Mesodermal cell (in vitro differentiated cells): ENCODE measurements at regions not wholly inside any gene's neighbourhood (a gene's known extent, or its start where the extent isn't known, plus 50 kb on each side); places are given as distances from the start of the nearest gene placed in this dataset.

Experiments used
- H3K27ac ChIP-seq: 2 replicates; pipeline ENCODE4 v1.7.0; 2013; ENCODE audit warnings: mild to moderate bottlenecking, low read depth, low read length, moderate library complexity; ENCODE audit not compliant: severe bottlenecking
- H3K36me3 ChIP-seq: 2 replicates; pipeline ENCODE4 v1.7.1; 2013; ENCODE audit warnings: mild to moderate bottlenecking, low read length, moderate library complexity; ENCODE audit not compliant: control insufficient read depth, insufficient read depth
- H3K4me1 ChIP-seq: one replicate; pipeline ENCODE4 v1.7.1; 2013; ENCODE audit warnings: mild to moderate bottlenecking, low read length; ENCODE audit not compliant: insufficient read depth, control insufficient read depth, poor library complexity, severe bottlenecking
- H3K4me3 ChIP-seq: 2 replicates; pipeline ENCODE4 v1.7.0; 2013; ENCODE audit warnings: low read length, control low read depth, mild to moderate bottlenecking; ENCODE audit not compliant: insufficient read depth, poor library complexity, severe bottlenecking; ENCODE audit errors: extremely low read depth
- H3K9me3 ChIP-seq: 2 replicates; pipeline ENCODE4 v1.7.1; 2013; ENCODE audit warnings: mild to moderate bottlenecking, low read length, moderate library complexity; ENCODE audit not compliant: control insufficient read depth
- WGBS, 2 experiments: methylation state at CpG; one replicate each; pipeline ENCODE4 v1.1.5; 2013; ENCODE audit warnings: missing lambda C conversion rate in 2 of 2; ENCODE audit not compliant: insufficient coverage in 2 of 2; 5-methylcytosine and 5-hydroxymethylcytosine counted together

- Histone ChIP-seq H3K27ac (no peak overlapping the region), H3K36me3 (no peaks in the 10 kb centered on the region), H3K9me3 (no peaks in the 10 kb centered on the region), H3K4me3 (no peak overlapping the region), H3K4me1 (no peaks in the 10 kb centered on the region)
Observed at GRCh38 chr11:92424281-92424680, 199.7 kb downstream of the FAT3 start.

- no peak overlapping the region for H3K4me3 ChIP-seq
- no peak overlapping the region for H3K27ac ChIP-seq
- no peaks in the 10 kb centered on the region for H3K9me3 ChIP-seq
- 75 to 83% methylated on average over 1 of the region's 6 CpGs for WGBS, 2 experiments
- H3K4me1 ChIP-seq: no peaks in the 10 kb centered on the region
- no peaks in the 10 kb centered on the region for H3K36me3 ChIP-seq
Observed at GRCh38 chr11:92425127-92425526, 200.5 kb downstream of the FAT3 start.

GRCh38 chr11:92432515-92432914 lies 207.9 kb downstream of the FAT3 start:
- Histone ChIP-seq H3K27ac (no peak overlapping the region), H3K9me3 (no peaks in the 10 kb centered on the region), H3K36me3 (no peaks in the 10 kb centered on the region), H3K4me3 (no peak overlapping the region), H3K4me1 (no peaks in the 10 kb centered on the region)
- 85 to 89% methylated on average over 4 of the region's 4 CpGs for WGBS, 2 experiments

- WGBS, 2 experiments: 88 to 92% methylated on average over 5 to 6 of the region's 8 CpGs
- no peaks in the 10 kb centered on the region for H3K9me3 ChIP-seq
Observed at GRCh38 chr11:92436034-92436920, 211.7 kb downstream of the FAT3 start.

GRCh38 chr11:92439133-92439532 lies 214.5 kb downstream of the FAT3 start:
- WGBS, 2 experiments: 80% methylated on average over 1 of the region's 1 CpG; no CpG with 5 or more reads in 1 of the 2 experiments
- no peak overlapping the region for H3K4me3 ChIP-seq

More at GRCh38 chr11:92436034-92436920, 211.7 kb downstream of the FAT3 start:
- peaks cover 12% of the 10 kb centered on the region for H3K4me1 ChIP-seq
- no peaks in the 10 kb centered on the region for H3K36me3 ChIP-seq
- no peak overlapping the region for H3K4me3 ChIP-seq
- H3K27ac ChIP-seq: no peak overlapping the region

GRCh38 chr11:92440701-92441442 lies 216.3 kb downstream of the FAT3 start:
- H3K27ac ChIP-seq: no peak overlapping the region
- no peaks in the 10 kb centered on the region for H3K9me3 ChIP-seq
- WGBS, 2 experiments: 14% methylated on average over 1 of the region's 4 CpGs; no CpG with 5 or more reads in 1 of the 2 experiments
- H3K4me3 ChIP-seq: no peak overlapping the region
- peaks cover 25% of the 10 kb centered on the region for H3K4me1 ChIP-seq
- no peaks in the 10 kb centered on the region for H3K36me3 ChIP-seq

More at GRCh38 chr11:92439133-92439532, 214.5 kb downstream of the FAT3 start:
- no peaks in the 10 kb centered on the region for H3K36me3 ChIP-seq
- H3K9me3 ChIP-seq: no peaks in the 10 kb centered on the region
- peaks cover 25% of the 10 kb centered on the region for H3K4me1 ChIP-seq
- H3K27ac ChIP-seq: no peak overlapping the region

GRCh38 chr11:92441443-92441726 lies 216.8 kb downstream of the FAT3 start:
- H3K27ac ChIP-seq: no peak overlapping the region
- 94 to 97% methylated on average over 4 of the region's 4 CpGs for WGBS, 2 experiments
- H3K9me3 ChIP-seq: no peaks in the 10 kb centered on the region
- H3K4me1 ChIP-seq: peaks cover 25% of the 10 kb centered on the region
- H3K36me3 ChIP-seq: no peaks in the 10 kb centered on the region
- H3K4me3 ChIP-seq: no peak overlapping the region

GRCh38 chr11:92443199-92443598 lies 218.6 kb downstream of the FAT3 start:
- H3K4me3 ChIP-seq: no peak overlapping the region
- no peaks in the 10 kb centered on the region for H3K9me3 ChIP-seq
- 100% methylated on average over 1 of the region's 2 CpGs; no CpG with 5 or more reads in 1 of the 2 experiments for WGBS, 2 experiments
- H3K27ac ChIP-seq: no peak overlapping the region
- H3K4me1 ChIP-seq: peaks cover 25% of the 10 kb centered on the region
- H3K36me3 ChIP-seq: no peaks in the 10 kb centered on the region

GRCh38 chr11:92447586-92447985 lies 223.0 kb downstream of the FAT3 start:
- H3K36me3 ChIP-seq: no peaks in the 10 kb centered on the region
- H3K4me3 ChIP-seq: no peak overlapping the region
- H3K4me1 ChIP-seq: peaks cover 7% of the 10 kb centered on the region
- no peaks in the 10 kb centered on the region for H3K9me3 ChIP-seq
- WGBS, 2 experiments: 87 to 93% methylated on average over 2 to 3 of the region's 3 CpGs
- no peak overlapping the region for H3K27ac ChIP-seq

GRCh38 chr11:92449222-92449621 lies 224.6 kb downstream of the FAT3 start:
- H3K4me3 ChIP-seq: no peak overlapping the region

GRCh38 chr11:92449780-92450179 lies 225.2 kb downstream of the FAT3 start:
- H3K4me3 ChIP-seq: no peak overlapping the region
- no peaks in the 10 kb centered on the region for H3K9me3 ChIP-seq
- no peak overlapping the region for H3K27ac ChIP-seq
- WGBS, 2 experiments: 94 to 96% methylated on average over 3 to 4 of the region's 5 CpGs
- no peaks in the 10 kb centered on the region for H3K36me3 ChIP-seq
- peaks cover 4% of the 10 kb centered on the region for H3K4me1 ChIP-seq

More at GRCh38 chr11:92449222-92449621, 224.6 kb downstream of the FAT3 start:
- Histone ChIP-seq H3K9me3 (no peaks in the 10 kb centered on the region), H3K36me3 (no peaks in the 10 kb centered on the region), H3K4me1 (peaks cover 4% of the 10 kb centered on the region), H3K27ac (no peak overlapping the region)
- WGBS, 2 experiments: 100% methylated on average over 1 of the region's 2 CpGs
